Activated T-helper 17 cell treated with anti-CD3 and anti-CD28 coated beads, Interleukin-2, amount 50 U/mL, for 72 hours (primary cell): ENCODE measurements at regions not wholly inside any gene's neighbourhood (a gene's known extent, or its start where the extent isn't known, plus 50 kb on each side); places are given as distances from the start of the nearest gene placed in this dataset.

ENCODE experiments used
- ATAC-seq: fragments of 150-1000 bp; cut with Tn5 transposase; replicated peaks from 2 replicates; pipeline ENCODE4 v1.10.0; 2021; ENCODE audit warnings: mild to moderate bottlenecking, moderate library complexity
- H3K27ac Mint-ChIP-seq: one replicate; pipeline ENCODE4 v1.8.0; 2022; ENCODE audit warnings: mixed read lengths
- H3K27me3 Mint-ChIP-seq: one replicate; pipeline ENCODE4 v1.8.0; 2022; ENCODE audit warnings: mixed read lengths
- H3K36me3 Mint-ChIP-seq: one replicate; pipeline ENCODE4 v1.8.0; 2022; ENCODE audit warnings: low read depth, mild to moderate bottlenecking, mixed read lengths
- H3K4me1 Mint-ChIP-seq: one replicate; pipeline ENCODE4 v1.8.0; 2022; ENCODE audit warnings: mixed read lengths
- H3K4me3 Mint-ChIP-seq: one replicate; pipeline ENCODE4 v1.8.0; 2022; ENCODE audit warnings: mild to moderate bottlenecking, mixed read lengths
- H3K9me3 Mint-ChIP-seq: one replicate; pipeline ENCODE4 v1.8.0; 2022; ENCODE audit warnings: mixed read lengths

GRCh38 chr11:13883589-13883988, 78.9 kb upstream of the SPON1 start:
- no peak overlapping the region for H3K27ac Mint-ChIP-seq
- H3K9me3 Mint-ChIP-seq: peaks cover 4% of the 10 kb centered on the region
- ATAC-seq: no peak
- H3K4me1 Mint-ChIP-seq: peaks cover 11% of the 10 kb centered on the region
- no peak overlapping the region for H3K4me3 Mint-ChIP-seq
- no peaks in the 10 kb centered on the region for H3K36me3 Mint-ChIP-seq
- no peaks in the 10 kb centered on the region for H3K27me3 Mint-ChIP-seq

DNA sequence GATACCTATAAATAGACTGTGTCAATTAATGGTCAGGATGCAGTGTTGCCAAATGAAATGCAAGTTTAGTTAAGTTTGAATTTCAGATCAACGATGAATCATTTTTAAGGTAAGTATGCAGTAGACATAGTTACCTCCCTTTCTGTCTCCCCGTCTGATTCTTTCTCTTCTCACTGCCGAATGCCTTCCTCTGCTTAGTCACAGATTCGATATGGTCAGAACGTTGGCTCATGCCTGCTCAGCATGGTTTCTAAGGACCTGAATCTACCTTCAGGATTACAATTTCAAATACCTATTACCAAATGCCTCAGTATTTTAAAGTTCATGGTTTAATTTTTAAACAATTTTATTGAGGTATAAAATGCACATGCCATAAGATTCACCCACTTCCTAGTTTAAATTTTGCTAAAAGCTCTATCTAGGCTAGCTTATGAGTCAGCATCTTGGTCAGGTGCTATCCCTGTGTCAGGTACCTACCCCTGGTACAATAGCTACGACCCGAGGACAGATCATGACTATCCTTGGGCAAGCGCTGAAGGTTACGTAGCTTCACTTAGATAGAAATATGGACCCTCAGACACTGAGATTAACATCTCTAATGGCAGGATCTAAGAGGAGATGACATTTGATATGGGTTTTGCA, 78.2 kb upstream of the SPON1 start:
- Mint-ChIP-seq H3K36me3 (no peaks in the 10 kb centered on the region), H3K27me3 (no peaks in the 10 kb centered on the region), H3K4me3 (no peak overlapping the region), H3K9me3 (peaks cover 4% of the 10 kb centered on the region), H3K27ac (no peak overlapping the region), H3K4me1 (peaks cover 11% of the 10 kb centered on the region)
- ATAC-seq: no peak

DNA sequence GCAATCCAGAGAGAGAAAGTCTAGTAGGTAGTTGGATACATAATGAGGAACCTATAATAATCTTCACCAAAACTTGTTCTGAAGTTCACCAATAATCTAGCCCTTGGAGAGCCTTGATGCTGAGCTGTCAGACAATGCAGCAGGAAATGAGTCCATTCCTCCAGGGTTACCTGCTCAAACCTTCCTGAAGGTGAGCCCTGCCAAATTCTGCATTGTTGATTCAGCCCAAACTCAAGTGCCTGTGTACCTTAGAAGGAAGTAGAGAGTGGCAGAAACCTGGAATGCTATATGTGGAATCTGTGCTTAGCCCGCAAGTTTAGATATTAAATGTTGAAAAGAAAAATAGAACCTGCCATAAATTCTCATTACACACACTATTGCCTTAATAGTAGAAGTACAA, 77.4 kb upstream of the SPON1 start:
- Mint-ChIP-seq H3K4me1 (peaks cover 11% of the 10 kb centered on the region), H3K27me3 (no peaks in the 10 kb centered on the region), H3K27ac (no peak overlapping the region), H3K9me3 (peaks cover 4% of the 10 kb centered on the region), H3K4me3 (no peak overlapping the region), H3K36me3 (no peaks in the 10 kb centered on the region)
- no peak for ATAC-seq

GRCh38 chr11:13889552-13890249, 72.8 kb upstream of the SPON1 start:
- H3K36me3 Mint-ChIP-seq: no peaks in the 10 kb centered on the region
- H3K27me3 Mint-ChIP-seq: no peaks in the 10 kb centered on the region
- no peak overlapping the region for H3K4me3 Mint-ChIP-seq
- H3K27ac Mint-ChIP-seq: no peak overlapping the region
- H3K9me3 Mint-ChIP-seq: peaks cover 4% of the 10 kb centered on the region
- peaks cover 4% of the 10 kb centered on the region for H3K4me1 Mint-ChIP-seq
- no peak for ATAC-seq

- H3K27ac Mint-ChIP-seq: no peak overlapping the region
- ATAC-seq: no peak
- no peaks in the 10 kb centered on the region for H3K27me3 Mint-ChIP-seq
- H3K4me1 Mint-ChIP-seq: peaks cover 3% of the 10 kb centered on the region
- H3K9me3 Mint-ChIP-seq: peaks cover 2% of the 10 kb centered on the region
- no peak overlapping the region for H3K4me3 Mint-ChIP-seq
- no peaks in the 10 kb centered on the region for H3K36me3 Mint-ChIP-seq
Observed at GRCh38 chr11:13891911-13892310, 70.6 kb upstream of the SPON1 start.

DNA sequence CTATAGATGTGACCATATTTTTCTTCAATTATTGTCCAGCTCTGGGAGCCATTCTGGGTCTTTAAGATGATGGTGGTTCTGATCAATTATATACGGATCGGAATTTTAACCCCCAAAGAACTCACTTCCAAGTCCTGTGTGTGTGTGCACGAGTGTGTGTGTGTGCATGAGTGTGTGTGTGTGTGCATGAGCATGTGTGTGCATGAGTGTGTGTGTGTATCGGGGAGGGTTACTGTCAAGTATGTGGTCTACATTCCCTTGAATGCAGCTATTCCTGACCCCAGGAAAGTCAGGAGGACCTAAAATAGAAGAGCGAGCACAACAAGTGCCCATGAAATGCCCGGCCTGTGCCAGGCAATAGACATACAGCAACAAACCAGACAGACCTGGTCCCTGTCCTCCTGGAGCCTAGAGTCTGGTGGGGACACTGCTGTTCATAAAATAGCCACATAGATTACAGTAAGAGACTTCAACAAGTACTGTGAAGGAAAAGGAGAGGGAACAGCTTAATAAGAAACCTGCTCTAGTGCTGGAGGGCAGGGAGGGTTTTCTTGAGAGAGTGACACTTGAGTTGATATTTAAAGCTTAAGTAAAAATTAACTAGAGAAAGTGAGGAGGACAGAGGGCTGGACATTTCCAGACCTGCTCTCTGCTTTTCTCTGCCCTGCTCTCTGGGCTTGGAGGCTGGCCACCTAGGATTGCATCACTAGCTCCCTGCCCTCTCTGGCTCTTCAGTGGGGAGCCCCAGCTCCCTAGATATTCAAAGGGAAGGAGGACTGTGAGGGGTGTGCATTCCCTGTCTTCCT, 66.1 kb upstream of the SPON1 start:
- no peak for ATAC-seq

GRCh38 chr11:13896981-13897353, 65.6 kb upstream of the SPON1 start:
- H3K4me1 Mint-ChIP-seq: peaks cover 3% of the 10 kb centered on the region
- no peaks in the 10 kb centered on the region for H3K36me3 Mint-ChIP-seq
- no peak for ATAC-seq
- no peaks in the 10 kb centered on the region for H3K9me3 Mint-ChIP-seq
- H3K4me3 Mint-ChIP-seq: no peak overlapping the region
- no peak overlapping the region for H3K27ac Mint-ChIP-seq
- peaks cover 4% of the 10 kb centered on the region for H3K27me3 Mint-ChIP-seq

More for the DNA sequence above, 66.1 kb upstream of the SPON1 start:
- Mint-ChIP-seq H3K27me3 (peaks cover 4% of the 10 kb centered on the region), H3K36me3 (no peaks in the 10 kb centered on the region), H3K4me3 (no peak overlapping the region), H3K4me1 (peaks cover 3% of the 10 kb centered on the region), H3K9me3 (no peaks in the 10 kb centered on the region), H3K27ac (no peak overlapping the region)

- H3K27me3 Mint-ChIP-seq: peaks cover 4% of the 10 kb centered on the region
- no peaks in the 10 kb centered on the region for H3K9me3 Mint-ChIP-seq
- H3K27ac Mint-ChIP-seq: no peak overlapping the region
- no peak for ATAC-seq
- peaks cover 3% of the 10 kb centered on the region for H3K4me1 Mint-ChIP-seq
- no peaks in the 10 kb centered on the region for H3K36me3 Mint-ChIP-seq
- H3K4me3 Mint-ChIP-seq: no peak overlapping the region
Observed at GRCh38 chr11:13897646-13898276, 64.8 kb upstream of the SPON1 start.

DNA sequence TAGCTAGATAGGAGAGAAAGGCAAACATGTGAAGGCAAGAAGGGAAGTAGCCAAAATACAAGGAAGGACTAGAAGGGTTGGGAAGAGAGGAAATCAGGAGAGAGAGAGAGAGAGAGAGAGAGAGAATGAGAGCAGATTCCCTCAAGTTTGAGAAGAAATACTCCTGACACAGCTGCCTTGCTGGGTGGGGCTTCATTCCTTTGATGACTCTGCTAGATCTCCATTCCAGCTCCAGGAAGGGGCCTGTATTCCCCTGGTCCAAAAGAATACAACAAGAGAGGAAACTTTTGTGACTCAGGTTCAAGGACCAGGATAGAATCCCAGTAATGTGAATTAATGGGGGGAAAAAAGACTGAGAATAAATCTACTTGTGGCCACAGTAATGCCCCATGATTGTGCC, 62.9 kb upstream of the SPON1 start:
- Mint-ChIP-seq H3K9me3 (no peaks in the 10 kb centered on the region), H3K4me3 (no peak overlapping the region), H3K4me1 (peaks cover 3% of the 10 kb centered on the region), H3K27me3 (peaks cover 4% of the 10 kb centered on the region), H3K36me3 (no peaks in the 10 kb centered on the region), H3K27ac (no peak overlapping the region)
- ATAC-seq: no peak

- Mint-ChIP-seq H3K4me3 (no peak overlapping the region), H3K27me3 (peaks cover 4% of the 10 kb centered on the region), H3K9me3 (no peaks in the 10 kb centered on the region), H3K27ac (no peak overlapping the region), H3K36me3 (no peaks in the 10 kb centered on the region), H3K4me1 (no peaks in the 10 kb centered on the region)
- no peak for ATAC-seq
Observed at GRCh38 chr11:13902523-13902922, 60.0 kb upstream of the SPON1 start.

GRCh38 chr11:13905137-13905781, 57.3 kb upstream of the SPON1 start:
- no peaks in the 10 kb centered on the region for H3K27me3 Mint-ChIP-seq
- no peak overlapping the region for H3K4me3 Mint-ChIP-seq
- no peaks in the 10 kb centered on the region for H3K4me1 Mint-ChIP-seq
- H3K27ac Mint-ChIP-seq: no peak overlapping the region
- H3K36me3 Mint-ChIP-seq: no peaks in the 10 kb centered on the region
- peaks cover 6% of the 10 kb centered on the region for H3K9me3 Mint-ChIP-seq
- ATAC-seq: no peak

- ATAC-seq: no peak
- H3K27me3 Mint-ChIP-seq: no peaks in the 10 kb centered on the region
- H3K9me3 Mint-ChIP-seq: peaks cover 6% of the 10 kb centered on the region
- H3K27ac Mint-ChIP-seq: no peak overlapping the region
- no peaks in the 10 kb centered on the region for H3K4me1 Mint-ChIP-seq
- no peaks in the 10 kb centered on the region for H3K36me3 Mint-ChIP-seq
- H3K4me3 Mint-ChIP-seq: no peak overlapping the region
Observed at GRCh38 chr11:13907678-13908077, 54.8 kb upstream of the SPON1 start.

DNA sequence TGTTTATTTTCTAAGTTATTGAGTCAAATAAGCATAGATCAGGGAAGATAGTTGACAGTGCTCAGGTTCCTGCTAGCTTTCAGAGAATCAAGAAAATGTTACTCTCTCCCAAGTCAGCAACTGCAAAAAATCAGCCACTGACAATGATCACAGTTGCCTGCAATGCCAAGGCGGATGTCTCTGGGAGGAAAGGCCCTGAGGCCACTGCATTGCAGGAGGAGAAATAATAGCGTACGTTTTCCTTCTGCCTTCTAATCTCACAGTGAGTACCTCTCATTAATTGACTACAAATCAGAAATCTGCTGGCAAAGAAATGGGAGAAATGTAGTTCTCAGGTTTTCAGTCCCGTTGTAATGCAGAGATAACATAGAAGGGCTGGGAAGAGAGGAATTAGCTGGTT, 54.0 kb upstream of the SPON1 start:
- H3K9me3 Mint-ChIP-seq: peaks cover 6% of the 10 kb centered on the region
- H3K36me3 Mint-ChIP-seq: no peaks in the 10 kb centered on the region
- ATAC-seq: no peak
- no peaks in the 10 kb centered on the region for H3K4me1 Mint-ChIP-seq
- H3K27me3 Mint-ChIP-seq: no peaks in the 10 kb centered on the region
- no peak overlapping the region for H3K4me3 Mint-ChIP-seq
- H3K27ac Mint-ChIP-seq: no peak overlapping the region
